Fibroblast of lung (primary cell): ENCODE measurements at regions not wholly inside any gene's neighbourhood (a gene's known extent, or its start where the extent isn't known, plus 50 kb on each side); places are given as distances from the start of the nearest gene placed in this dataset.
"Not testable (repeated sequence)": the region's sequence is repeated elsewhere in the genome, so short reads cannot be mapped to it uniquely, and the experiment has no call there.

ENCODE experiments used
- DNase-seq, 2 donors: peaks; one replicate each; pipeline versions ENCODE4 v3.0.0 to v3.0.0-alpha.2; 2010; ENCODE audit warnings: low read depth in 2 of 2
- H2AFZ ChIP-seq: 2 replicates; pipeline ENCODE4 v1.5.1; 2012; ENCODE audit warnings: low read length, control low read depth, inconsistent platforms
- H3K27ac ChIP-seq: 2 replicates; pipeline ENCODE4 v1.5.1; 2011; ENCODE audit warnings: low read length, control low read depth; ENCODE audit not compliant: insufficient read depth
- H3K27me3 ChIP-seq: 2 replicates; pipeline ENCODE4 v1.5.1; 2011; ENCODE audit warnings: mild to moderate bottlenecking, low read length; ENCODE audit not compliant: control insufficient read depth, insufficient read depth
- H3K36me3 ChIP-seq: 2 replicates; pipeline ENCODE4 v1.5.1; 2011; ENCODE audit warnings: low read length; ENCODE audit not compliant: control insufficient read depth, insufficient read depth
- H3K4me1 ChIP-seq: 2 replicates; pipeline ENCODE4 v1.5.1; 2011; ENCODE audit warnings: low read length; ENCODE audit not compliant: control insufficient read depth, insufficient read depth; ENCODE audit errors: extremely low read depth
- H3K4me2 ChIP-seq: 2 replicates; pipeline ENCODE4 v1.5.1; 2011; ENCODE audit warnings: low read length, control low read depth; ENCODE audit not compliant: insufficient read depth; ENCODE audit errors: extremely low read depth
- H3K4me3 ChIP-seq, 4 experiments: fragments of 200-600 bp in 1 of 4; sonication (generic) in 1 of 4; replicated peaks in 1 of 4; 2 replicates each; pipeline ENCODE4 v1.5.1; 2011 to 2016; ENCODE audit warnings: low read length in 4 of 4, low read depth in 3 of 4, mild to moderate bottlenecking in 3 of 4, control low read depth in 2 of 4, inconsistent platforms in 1 of 4, mixed read lengths in 1 of 4; ENCODE audit not compliant: insufficient read depth in 1 of 4; ENCODE audit errors: control extremely low read depth in 1 of 4
- H3K79me2 ChIP-seq: 2 replicates; pipeline ENCODE4 v1.5.1; 2012; ENCODE audit warnings: mild to moderate bottlenecking, low read length, inconsistent platforms; ENCODE audit not compliant: control insufficient read depth, insufficient read depth
- H3K9ac ChIP-seq: 2 replicates; pipeline ENCODE4 v1.5.1; 2011; ENCODE audit warnings: mild to moderate bottlenecking, low read length, control low read depth; ENCODE audit not compliant: insufficient read depth
- H3K9me3 ChIP-seq: 2 replicates; pipeline ENCODE4 v1.5.1; 2012; ENCODE audit warnings: low read depth, low read length; ENCODE audit not compliant: control insufficient read depth, insufficient read depth
- H4K20me1 ChIP-seq: 2 replicates; pipeline ENCODE4 v1.5.1; 2011; ENCODE audit warnings: low read length; ENCODE audit not compliant: control insufficient read depth, insufficient read depth; ENCODE audit errors: extremely low read depth
- EZH2 ChIP-seq: IDR thresholded peaks from 2 replicates; pipeline ENCODE4 v1.5.1; 2012; ENCODE audit warnings: low read length, control low read depth, mild to moderate bottlenecking; ENCODE audit errors: missing control alignments
- TF ChIP-seq, protein P1 (sequence below), 2 donors: IDR thresholded peaks in 1 of 2; conservative IDR thresholded peaks in 1 of 2; 1 replicate in 1 of 2; 2 replicates in 1 of 2; pipeline ENCODE4 v1.5.1; 2011 to 2012; ENCODE audit warnings: low read length in 2 of 2, control low read depth in 1 of 2, inconsistent platforms in 1 of 2, low read depth in 1 of 2, mild to moderate bottlenecking in 1 of 2

DNA sequence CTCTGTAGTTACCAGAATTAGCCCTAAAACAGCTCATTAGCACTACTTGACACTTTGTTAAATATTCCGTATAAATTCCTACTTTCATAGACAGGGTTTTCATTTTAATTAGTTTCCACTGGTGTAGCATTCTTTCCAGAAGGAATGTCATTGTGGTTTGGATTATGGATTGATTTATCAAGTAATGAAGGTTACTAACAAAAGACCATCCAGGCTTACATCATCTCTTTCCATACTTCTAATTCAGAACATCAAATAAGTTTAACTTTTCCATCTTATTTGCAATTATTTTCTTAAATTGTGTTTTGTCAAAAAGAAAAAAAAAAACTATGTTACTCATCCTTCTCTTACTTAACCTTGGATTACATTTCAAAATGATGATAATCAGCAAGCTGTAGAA is 231.8 kb upstream of the SPOPL start:
- H3K4me2 ChIP-seq: no peak overlapping the region
- no peak overlapping the region for H2AFZ ChIP-seq
- peaks cover 19% of the 10 kb centered on the region for H3K4me1 ChIP-seq
- no peaks in the 10 kb centered on the region for H4K20me1 ChIP-seq
- TF ChIP-seq, protein P1, sequence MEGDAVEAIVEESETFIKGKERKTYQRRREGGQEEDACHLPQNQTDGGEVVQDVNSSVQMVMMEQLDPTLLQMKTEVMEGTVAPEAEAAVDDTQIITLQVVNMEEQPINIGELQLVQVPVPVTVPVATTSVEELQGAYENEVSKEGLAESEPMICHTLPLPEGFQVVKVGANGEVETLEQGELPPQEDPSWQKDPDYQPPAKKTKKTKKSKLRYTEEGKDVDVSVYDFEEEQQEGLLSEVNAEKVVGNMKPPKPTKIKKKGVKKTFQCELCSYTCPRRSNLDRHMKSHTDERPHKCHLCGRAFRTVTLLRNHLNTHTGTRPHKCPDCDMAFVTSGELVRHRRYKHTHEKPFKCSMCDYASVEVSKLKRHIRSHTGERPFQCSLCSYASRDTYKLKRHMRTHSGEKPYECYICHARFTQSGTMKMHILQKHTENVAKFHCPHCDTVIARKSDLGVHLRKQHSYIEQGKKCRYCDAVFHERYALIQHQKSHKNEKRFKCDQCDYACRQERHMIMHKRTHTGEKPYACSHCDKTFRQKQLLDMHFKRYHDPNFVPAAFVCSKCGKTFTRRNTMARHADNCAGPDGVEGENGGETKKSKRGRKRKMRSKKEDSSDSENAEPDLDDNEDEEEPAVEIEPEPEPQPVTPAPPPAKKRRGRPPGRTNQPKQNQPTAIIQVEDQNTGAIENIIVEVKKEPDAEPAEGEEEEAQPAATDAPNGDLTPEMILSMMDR (conservative IDR thresholded peaks at IDR 0.05 in 1 of 2, IDR thresholded peaks at IDR 0.05 in 1 of 2; ENCODE audit: low read depth in 1 of 2, low read length in 2 of 2): no peak
- no peak for TF ChIP-seq EZH2
- H3K4me3 ChIP-seq: no peak overlapping the region
- no peak overlapping the region for H3K9ac ChIP-seq
- no peaks in the 10 kb centered on the region for H3K27me3 ChIP-seq
- no peaks in the 10 kb centered on the region for H3K36me3 ChIP-seq
- no peak overlapping the region for H3K27ac ChIP-seq
- H3K79me2 ChIP-seq: no peaks in the 10 kb centered on the region
- DNase-seq: peak in 1 of 2 donors; percentile 71
- H3K9me3 ChIP-seq: no peaks in the 10 kb centered on the region

DNA sequence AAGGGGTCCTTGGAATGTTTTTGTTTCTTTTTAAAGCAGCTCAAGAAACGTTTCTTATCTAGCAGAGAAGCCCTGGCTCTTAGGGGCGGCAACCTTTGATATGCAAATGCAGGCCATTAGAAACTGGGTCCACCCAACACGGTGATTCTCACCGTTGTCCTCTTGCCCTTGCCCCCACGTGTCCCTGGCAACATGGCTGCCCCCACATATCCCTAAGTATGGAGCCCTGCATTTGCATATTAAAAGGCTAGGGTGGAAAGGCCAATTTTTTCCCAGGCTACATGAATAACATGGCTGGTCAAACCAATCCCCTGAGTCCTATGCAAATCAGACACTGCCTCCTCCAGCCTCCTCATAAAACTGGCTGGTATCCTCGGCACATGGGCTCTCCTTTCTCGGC is 230.1 kb upstream of the SPOPL start:
- TF ChIP-seq, protein P1 (conservative IDR thresholded peaks at IDR 0.05 in 1 of 2, IDR thresholded peaks at IDR 0.05 in 1 of 2; ENCODE audit: low read depth in 1 of 2, low read length in 2 of 2): no peak
- no peak for TF ChIP-seq EZH2

DNA sequence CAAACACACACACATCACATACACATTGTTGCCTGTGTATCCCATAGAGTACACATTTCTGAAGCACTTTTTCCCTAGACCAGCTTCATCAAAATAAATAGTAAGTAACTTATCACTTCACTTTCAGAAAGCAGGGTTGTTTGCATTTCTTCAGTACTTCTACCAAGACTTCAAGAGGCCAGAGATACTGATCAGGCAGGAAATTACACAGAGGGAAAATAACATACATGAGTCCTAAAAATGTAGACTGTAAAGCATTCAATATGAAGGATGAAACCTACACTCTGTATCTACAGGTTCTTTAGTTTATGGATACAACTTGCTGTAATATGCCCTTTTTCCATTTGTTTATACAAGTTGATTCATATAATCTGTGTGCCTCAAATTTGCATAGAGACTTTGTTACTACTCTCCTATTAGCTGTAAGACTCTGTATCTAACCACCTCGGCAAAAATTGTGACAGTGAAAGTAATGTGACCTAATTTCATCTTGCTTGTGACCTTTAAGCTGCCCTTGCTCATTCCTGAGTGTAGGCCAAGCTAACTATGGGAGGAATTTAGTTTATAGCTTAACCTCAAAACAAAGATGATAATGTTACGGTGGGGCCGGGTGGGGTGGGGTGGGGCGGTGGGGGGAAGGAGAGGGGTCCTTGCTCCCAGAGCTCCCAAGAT is 228.9 kb upstream of the SPOPL start:
- H4K20me1 ChIP-seq: no peaks in the 10 kb centered on the region
- no peak overlapping the region for H3K9ac ChIP-seq
- no peak overlapping the region for H3K27ac ChIP-seq
- peaks cover 18% of the 10 kb centered on the region for H3K4me1 ChIP-seq
- H3K4me3 ChIP-seq: no peak overlapping the region
- no peak overlapping the region for H2AFZ ChIP-seq
- DNase-seq: peak in 1 of 2 donors; percentile 5
- no peaks in the 10 kb centered on the region for H3K27me3 ChIP-seq
- TF ChIP-seq, protein P1 (conservative IDR thresholded peaks at IDR 0.05 in 1 of 2, IDR thresholded peaks at IDR 0.05 in 1 of 2; ENCODE audit: low read depth in 1 of 2, low read length in 2 of 2): no peak
- TF ChIP-seq EZH2: no peak
- no peaks in the 10 kb centered on the region for H3K36me3 ChIP-seq
- H3K79me2 ChIP-seq: no peaks in the 10 kb centered on the region
- H3K4me2 ChIP-seq: no peak overlapping the region
- no peaks in the 10 kb centered on the region for H3K9me3 ChIP-seq

More for the DNA sequence above, 230.1 kb upstream of the SPOPL start:
- H3K79me2 ChIP-seq: no peaks in the 10 kb centered on the region
- no peaks in the 10 kb centered on the region for H3K9me3 ChIP-seq
- H3K4me2 ChIP-seq: no peak overlapping the region
- no peak overlapping the region for H3K4me3 ChIP-seq
- no peaks in the 10 kb centered on the region for H3K36me3 ChIP-seq
- no peaks in the 10 kb centered on the region for H3K27me3 ChIP-seq
- peaks cover 24% of the 10 kb centered on the region for H3K4me1 ChIP-seq
- H2AFZ ChIP-seq: no peak overlapping the region
- no peak overlapping the region for H3K9ac ChIP-seq
- H4K20me1 ChIP-seq: no peaks in the 10 kb centered on the region
- no peak for DNase-seq
- H3K27ac ChIP-seq: no peak overlapping the region

DNA sequence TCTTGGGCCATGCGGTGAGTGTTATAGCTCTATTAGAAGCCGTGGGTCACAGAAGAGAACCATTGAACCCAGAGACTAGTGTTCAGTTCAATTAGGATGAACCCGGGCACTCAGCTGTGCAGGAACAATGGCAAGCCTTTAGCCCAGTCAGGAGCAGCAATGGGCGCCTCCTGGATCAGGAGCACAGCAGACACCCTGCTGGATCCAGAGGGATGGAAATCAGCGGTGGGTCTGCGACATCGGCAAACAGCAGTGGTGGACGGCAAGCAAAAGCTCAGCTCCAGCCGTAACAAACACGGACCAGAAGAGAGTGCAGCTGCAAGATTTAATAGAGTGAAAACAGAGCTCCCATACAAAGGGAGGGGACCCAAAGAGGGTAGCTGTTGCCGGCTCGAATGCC is 228.3 kb upstream of the SPOPL start:
- H3K4me3 ChIP-seq, H3K79me2 ChIP-seq, H3K9me3 ChIP-seq, H3K27me3 ChIP-seq, H4K20me1 ChIP-seq, DNase-seq, H3K27ac ChIP-seq, H3K9ac ChIP-seq, H3K4me2 ChIP-seq, H2AFZ ChIP-seq, H3K36me3 ChIP-seq: not testable (repeated sequence)
- peaks cover 13% of the 10 kb centered on the region for H3K4me1 ChIP-seq
